AG04449 (cell line): ENCODE measurements at regions not wholly inside any gene's neighbourhood (a gene's known extent, or its start where the extent isn't known, plus 50 kb on each side); places are given as distances from the start of the nearest gene placed in this dataset.

ENCODE experiments used
- CTCF ChIA-PET: fragments of 350-600 bp; formaldehyde crosslinking; extraction: SDS; loops from one replicate; lab custom pipeline; 2021; ENCODE audit warnings: antibody characterized with exemption; lab: Yijun Ruan, JAX
- POLR2A ChIA-PET: fragments of 400-600, 350-600 bp; formaldehyde crosslinking; extraction: SDS; loops from one replicate; lab custom pipeline; 2020; ENCODE audit warnings: antibody characterized with exemption, inconsistent platforms; lab: Yijun Ruan, JAX
- DNase-seq: peaks from one replicate; pipeline ENCODE4 v3.0.0-alpha.2; 2010; ENCODE audit warnings: low read depth, low spot score
- H3K4me3 ChIP-seq: 2 replicates; pipeline ENCODE4 v1.5.1; 2011; ENCODE audit warnings: low read depth, mild to moderate bottlenecking, control low read depth, low read length
- CTCF ChIP-seq: IDR thresholded peaks from one replicate; pipeline ENCODE4 v1.5.1; 2011; ENCODE audit warnings: mild to moderate bottlenecking, moderate library complexity, low read length, control low read depth, inconsistent platforms; ENCODE audit not compliant: insufficient read depth; ENCODE audit errors: missing control alignments

GRCh38 chr7:57342954-57343353 is 107.0 kb upstream of the ZNF716 start:
- no peak for TF ChIP-seq CTCF
- POLR2A ChIA-PET, result no interaction called here
- no peak overlapping the region for H3K4me3 ChIP-seq
- no peak for DNase-seq
- CTCF ChIA-PET, result no interaction called here

GRCh38 chr7:57343901-57344622 is 105.9 kb upstream of the ZNF716 start:
- DNase-seq, result no peak
- no peak for TF ChIP-seq CTCF
- POLR2A ChIA-PET, result no interaction called here
- CTCF ChIA-PET, result no interaction called here
- no peak overlapping the region for H3K4me3 ChIP-seq

GRCh38 chr7:57344957-57345356 is 105.0 kb upstream of the ZNF716 start:
- CTCF ChIA-PET, result no interaction called here
- no peak for TF ChIP-seq CTCF

GRCh38 chr7:57348646-57349269 is 101.2 kb upstream of the ZNF716 start:
- no peak for TF ChIP-seq CTCF
- DNase-seq, result no peak
- CTCF ChIA-PET, result no interaction called here
- POLR2A ChIA-PET, result no interaction called here
- H3K4me3 ChIP-seq, result no peak overlapping the region

More at GRCh38 chr7:57344957-57345356, 105.0 kb upstream of the ZNF716 start:
- DNase-seq, result no peak
- H3K4me3 ChIP-seq, result no peak overlapping the region
- POLR2A ChIA-PET, result no interaction called here

GRCh38 chr7:57354195-57354594 is 95.8 kb upstream of the ZNF716 start:
- DNase-seq, result no peak
- H3K4me3 ChIP-seq, result no peak overlapping the region
- TF ChIP-seq CTCF, result no peak
- POLR2A ChIA-PET, result no interaction called here
- CTCF ChIA-PET, result no interaction called here

GRCh38 chr7:57354679-57355338 is 95.2 kb upstream of the ZNF716 start:
- no peak overlapping the region for H3K4me3 ChIP-seq
- POLR2A ChIA-PET, result no interaction called here
- CTCF ChIA-PET, result no interaction called here
- no peak for DNase-seq
- no peak for TF ChIP-seq CTCF
